ENCODE measurements at regions not wholly inside any gene's neighbourhood (a gene's known extent, or its start where the extent isn't known, plus 50 kb on each side); places are given as distances from the start of the nearest gene placed in this dataset.

GRCh38 chr21:15259824-15260223 lies 195.0 kb upstream of the NRIP1 start:
- ChIA-PET CTCF (no interaction called here), POLR2A (no interaction called here)
- Mint-ChIP-seq H3K36me3 (ENCODE audit: low read depth) (no peaks in the 10 kb centered on the region), H3K9me3 (no peaks in the 10 kb centered on the region), H3K27ac (no peak overlapping the region), H3K4me1 (no peaks in the 10 kb centered on the region), H3K4me3 (no peak overlapping the region), H3K27me3 (peaks cover 3% of the 10 kb centered on the region)
- intact Hi-C loops (cut with micrococcal nuclease), result no loop called here
- no peak for ATAC-seq (ENCODE audit: low read depth)
- no peak for DNase-seq
- TF ChIP-seq, protein P1, sequence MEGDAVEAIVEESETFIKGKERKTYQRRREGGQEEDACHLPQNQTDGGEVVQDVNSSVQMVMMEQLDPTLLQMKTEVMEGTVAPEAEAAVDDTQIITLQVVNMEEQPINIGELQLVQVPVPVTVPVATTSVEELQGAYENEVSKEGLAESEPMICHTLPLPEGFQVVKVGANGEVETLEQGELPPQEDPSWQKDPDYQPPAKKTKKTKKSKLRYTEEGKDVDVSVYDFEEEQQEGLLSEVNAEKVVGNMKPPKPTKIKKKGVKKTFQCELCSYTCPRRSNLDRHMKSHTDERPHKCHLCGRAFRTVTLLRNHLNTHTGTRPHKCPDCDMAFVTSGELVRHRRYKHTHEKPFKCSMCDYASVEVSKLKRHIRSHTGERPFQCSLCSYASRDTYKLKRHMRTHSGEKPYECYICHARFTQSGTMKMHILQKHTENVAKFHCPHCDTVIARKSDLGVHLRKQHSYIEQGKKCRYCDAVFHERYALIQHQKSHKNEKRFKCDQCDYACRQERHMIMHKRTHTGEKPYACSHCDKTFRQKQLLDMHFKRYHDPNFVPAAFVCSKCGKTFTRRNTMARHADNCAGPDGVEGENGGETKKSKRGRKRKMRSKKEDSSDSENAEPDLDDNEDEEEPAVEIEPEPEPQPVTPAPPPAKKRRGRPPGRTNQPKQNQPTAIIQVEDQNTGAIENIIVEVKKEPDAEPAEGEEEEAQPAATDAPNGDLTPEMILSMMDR (IDR thresholded peaks at IDR 0.05), result no peak

GRCh38 chr21:15260604-15261003 lies 195.8 kb upstream of the NRIP1 start:
- Mint-ChIP-seq H3K4me1 (no peaks in the 10 kb centered on the region), H3K36me3 (ENCODE audit: low read depth) (no peaks in the 10 kb centered on the region), H3K27me3 (peaks cover 4% of the 10 kb centered on the region), H3K9me3 (no peaks in the 10 kb centered on the region), H3K27ac (no peak overlapping the region), H3K4me3 (no peak overlapping the region)
- ATAC-seq (ENCODE audit: low read depth) (no peak), DNase-seq (no peak)
- POLR2A ChIA-PET, result no interaction called here
- CTCF ChIA-PET, result no interaction called here
- intact Hi-C loops (cut with micrococcal nuclease), result no loop called here
- TF ChIP-seq, protein P1 (IDR thresholded peaks at IDR 0.05), result no peak

- TF ChIP-seq, protein P1 (IDR thresholded peaks at IDR 0.05), result no peak
- no peaks in the 10 kb centered on the region for H3K36me3 Mint-ChIP-seq (ENCODE audit: low read depth)
- CTCF ChIA-PET, result no interaction called here
- H3K27me3 Mint-ChIP-seq, result peaks cover 1% of the 10 kb centered on the region
- intact Hi-C loops (cut with micrococcal nuclease), result no loop called here
- no peaks in the 10 kb centered on the region for H3K4me1 Mint-ChIP-seq
- no peak overlapping the region for H3K4me3 Mint-ChIP-seq
- no peaks in the 10 kb centered on the region for H3K9me3 Mint-ChIP-seq
- no peak for ATAC-seq (ENCODE audit: low read depth)
- no peak overlapping the region for H3K27ac Mint-ChIP-seq
- no peak for DNase-seq
- POLR2A ChIA-PET, result no interaction called here
Measured at GRCh38 chr21:15264084-15264665, 199.4 kb upstream of the NRIP1 start.

DNA sequence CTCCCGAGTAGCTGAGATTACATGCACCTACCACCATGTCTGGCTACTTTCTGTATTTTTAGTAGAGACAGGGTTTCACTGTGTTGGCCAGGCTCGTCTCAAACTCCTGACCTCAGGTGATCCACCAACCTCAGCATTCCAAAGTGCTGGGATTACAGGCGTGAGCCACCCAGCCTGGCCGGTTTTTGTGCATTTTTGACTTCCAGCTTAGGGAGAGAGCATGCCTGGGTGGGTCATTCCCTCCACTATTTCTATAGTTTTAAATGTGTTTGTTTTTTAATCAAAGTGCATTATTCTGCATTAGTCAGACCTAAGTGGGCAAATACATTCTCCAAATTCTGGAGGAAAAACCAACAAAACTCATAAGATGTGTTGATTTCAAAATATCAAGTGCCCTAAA lies 207.4 kb upstream of the NRIP1 start:
- Mint-ChIP-seq H3K9me3 (no peaks in the 10 kb centered on the region), H3K4me1 (no peaks in the 10 kb centered on the region), H3K27me3 (no peaks in the 10 kb centered on the region), H3K4me3 (no peak overlapping the region), H3K27ac (no peak overlapping the region), H3K36me3 (ENCODE audit: low read depth) (no peaks in the 10 kb centered on the region)
- DNase-seq, result no peak
- intact Hi-C loops (cut with micrococcal nuclease), result no loop called here
- ATAC-seq (ENCODE audit: low read depth), result no peak
- CTCF ChIA-PET, result no interaction called here
- TF ChIP-seq, protein P1 (IDR thresholded peaks at IDR 0.05), result no peak
- POLR2A ChIA-PET, result no interaction called here

- Mint-ChIP-seq H3K4me3 (no peak overlapping the region), H3K9me3 (no peaks in the 10 kb centered on the region), H3K36me3 (ENCODE audit: low read depth) (no peaks in the 10 kb centered on the region), H3K4me1 (no peaks in the 10 kb centered on the region), H3K27me3 (no peaks in the 10 kb centered on the region), H3K27ac (no peak overlapping the region)
- CTCF ChIA-PET, result no interaction called here
- POLR2A ChIA-PET, result no interaction called here
- ATAC-seq (ENCODE audit: low read depth) (no peak), DNase-seq (no peak)
- TF ChIP-seq, protein P1 (IDR thresholded peaks at IDR 0.05), result no peak
- intact Hi-C loops (cut with micrococcal nuclease), result no loop called here
Measured at GRCh38 chr21:15272591-15272990, 207.8 kb upstream of the NRIP1 start.

Measured in activated B cell treated with CpG ODN at 0.5 μM for 24 hours (primary cell).